ENCODE measurements at regions not wholly inside any gene's neighbourhood (a gene's known extent, or its start where the extent isn't known, plus 50 kb on each side); places are given as distances from the start of the nearest gene placed in this dataset.

GRCh38 chr15:75136118-75136517, 65.6 kb upstream of the C15orf39 start:
- DNase-seq, result no peak

GRCh38 chr15:75136758-75137157, 64.9 kb upstream of the C15orf39 start:
- DNase-seq, result no peak

GRCh38 chr15:75138016-75138999, 63.4 kb upstream of the C15orf39 start:
- no peak for DNase-seq

GRCh38 chr15:75140080-75140879, 61.4 kb upstream of the C15orf39 start:
- DNase-seq, result no peak

- DNase-seq, result no peak
Observed at GRCh38 chr15:75142499-75142898, 59.2 kb upstream of the C15orf39 start.

- no peak for DNase-seq
Observed at GRCh38 chr15:75143738-75144334, 57.8 kb upstream of the C15orf39 start.

- no peak for DNase-seq
Observed at GRCh38 chr15:75145027-75145841, 56.4 kb upstream of the C15orf39 start.

- no peak for DNase-seq
Observed at GRCh38 chr15:75148280-75148679, 53.4 kb upstream of the C15orf39 start.

GRCh38 chr15:75149867-75150709, 51.6 kb upstream of the C15orf39 start:
- no peak for DNase-seq

GRCh38 chr15:75151214-75152128, 50.2 kb upstream of the C15orf39 start:
- DNase-seq, result no peak
